NB4 (cell line): ENCODE measurements at regions not wholly inside any gene's neighbourhood (a gene's known extent, or its start where the extent isn't known, plus 50 kb on each side); places are given as distances from the start of the nearest gene placed in this dataset.
A peak's percentile ranks its signal among the peaks of the same experiment; 100 is the strongest.

Experiments used
- DNase-seq: peaks from one replicate; pipeline ENCODE4 v3.0.0; 2010; ENCODE audit warnings: low read depth
- H3K4me3 ChIP-seq: one replicate; pipeline ENCODE4 v1.5.1; 2011; ENCODE audit warnings: mild to moderate bottlenecking, low read depth, low read length, moderate library complexity
- MAX ChIP-seq: IDR thresholded peaks from 2 replicates; pipeline ENCODE4 v1.6.1; 2011; ENCODE audit warnings: low read depth, low read length
- MYC ChIP-seq: IDR thresholded peaks from 2 replicates; pipeline ENCODE4 v1.6.1; 2011; ENCODE audit warnings: low read depth, low read length
- POLR2A ChIP-seq: IDR thresholded peaks from 2 replicates; pipeline ENCODE4 v1.6.1; 2011; ENCODE audit warnings: mild to moderate bottlenecking; ENCODE audit not compliant: insufficient read length; ENCODE audit errors: extremely low read depth
- TF ChIP-seq, protein P1 (sequence below): IDR thresholded peaks from one replicate; pipeline ENCODE4 v1.5.1; 2012; ENCODE audit warnings: low read depth, low read length

- no peak overlapping the region for H3K4me3 ChIP-seq
- TF ChIP-seq POLR2A, result no peak
- no peak for TF ChIP-seq MYC
- no peak for TF ChIP-seq MAX
- TF ChIP-seq, protein P1, sequence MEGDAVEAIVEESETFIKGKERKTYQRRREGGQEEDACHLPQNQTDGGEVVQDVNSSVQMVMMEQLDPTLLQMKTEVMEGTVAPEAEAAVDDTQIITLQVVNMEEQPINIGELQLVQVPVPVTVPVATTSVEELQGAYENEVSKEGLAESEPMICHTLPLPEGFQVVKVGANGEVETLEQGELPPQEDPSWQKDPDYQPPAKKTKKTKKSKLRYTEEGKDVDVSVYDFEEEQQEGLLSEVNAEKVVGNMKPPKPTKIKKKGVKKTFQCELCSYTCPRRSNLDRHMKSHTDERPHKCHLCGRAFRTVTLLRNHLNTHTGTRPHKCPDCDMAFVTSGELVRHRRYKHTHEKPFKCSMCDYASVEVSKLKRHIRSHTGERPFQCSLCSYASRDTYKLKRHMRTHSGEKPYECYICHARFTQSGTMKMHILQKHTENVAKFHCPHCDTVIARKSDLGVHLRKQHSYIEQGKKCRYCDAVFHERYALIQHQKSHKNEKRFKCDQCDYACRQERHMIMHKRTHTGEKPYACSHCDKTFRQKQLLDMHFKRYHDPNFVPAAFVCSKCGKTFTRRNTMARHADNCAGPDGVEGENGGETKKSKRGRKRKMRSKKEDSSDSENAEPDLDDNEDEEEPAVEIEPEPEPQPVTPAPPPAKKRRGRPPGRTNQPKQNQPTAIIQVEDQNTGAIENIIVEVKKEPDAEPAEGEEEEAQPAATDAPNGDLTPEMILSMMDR, result no peak
- DNase-seq, result no peak
These were observed 232.1 kb upstream of the GOLIM4 start for GRCh38 chr3:168327856-168328255.

DNA sequence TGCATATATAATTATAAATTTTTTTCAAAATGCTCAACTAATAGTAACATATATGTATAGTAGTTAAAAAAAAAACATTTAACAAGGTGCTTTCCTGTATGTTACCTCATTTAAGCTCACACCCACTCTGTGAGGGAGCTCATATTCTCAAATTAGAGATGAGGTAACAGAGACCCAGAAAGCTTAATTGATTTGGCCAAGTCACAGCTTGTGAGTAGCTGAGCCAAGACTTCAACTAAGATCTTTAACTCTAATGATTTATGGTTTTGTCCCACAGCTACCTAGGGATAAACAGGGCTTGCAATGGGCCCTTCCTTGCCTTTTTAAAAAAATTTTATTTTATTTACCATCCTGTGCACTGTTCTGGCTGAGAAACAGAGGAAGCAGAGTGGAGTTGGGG lies 230.0 kb upstream of the GOLIM4 start:
- no peak overlapping the region for H3K4me3 ChIP-seq
- DNase-seq, result no peak
- no peak for TF ChIP-seq MYC
- TF ChIP-seq, protein P1, result no peak
- TF ChIP-seq MAX, result no peak
- TF ChIP-seq POLR2A, result no peak

DNA sequence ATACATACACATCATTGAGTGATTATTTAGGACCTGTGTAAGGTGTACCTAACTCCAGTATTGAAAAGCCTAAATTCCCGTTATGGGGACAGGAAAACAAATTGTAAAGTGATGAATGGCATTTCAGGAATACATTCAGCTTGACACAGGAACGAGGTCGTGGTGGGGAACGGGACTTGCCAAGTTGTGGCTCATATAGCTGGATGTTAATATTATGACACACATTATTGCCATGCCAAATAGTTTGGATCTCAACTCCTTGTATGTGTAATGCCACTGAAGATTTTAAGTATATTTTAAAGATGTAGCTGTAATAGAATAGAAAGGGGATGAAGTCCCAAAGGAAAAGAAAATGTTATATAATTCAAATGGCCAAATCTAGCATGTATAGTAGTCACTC lies 227.2 kb upstream of the GOLIM4 start:
- TF ChIP-seq, protein P1, result no peak
- TF ChIP-seq MAX (no peak), POLR2A (no peak), MYC (no peak)
- DNase-seq, result no peak
- H3K4me3 ChIP-seq, result no peak overlapping the region

DNA sequence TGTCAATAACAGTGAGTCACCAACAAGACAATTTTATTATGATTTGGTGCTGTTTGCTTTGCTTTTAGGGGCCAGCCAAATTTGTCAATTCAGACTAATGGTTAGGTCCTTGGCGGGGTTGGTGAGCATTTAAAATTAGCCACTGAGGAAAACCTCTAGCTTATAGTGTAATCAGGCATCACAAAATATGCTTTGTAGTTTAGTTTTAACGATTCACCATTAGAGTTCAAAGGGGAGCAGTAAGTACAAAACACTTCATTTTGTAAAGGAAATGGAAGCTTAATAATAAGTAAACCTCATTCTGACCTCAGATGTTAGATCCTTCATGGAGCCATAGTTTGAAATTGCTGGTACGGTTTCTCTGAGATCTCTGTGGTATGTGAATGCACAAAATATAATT lies 218.4 kb upstream of the GOLIM4 start:
- TF ChIP-seq, protein P1, result no peak
- no peak for TF ChIP-seq POLR2A
- TF ChIP-seq MYC, result no peak
- no peak for TF ChIP-seq MAX
- no peak for DNase-seq
- H3K4me3 ChIP-seq, result no peak overlapping the region

DNA sequence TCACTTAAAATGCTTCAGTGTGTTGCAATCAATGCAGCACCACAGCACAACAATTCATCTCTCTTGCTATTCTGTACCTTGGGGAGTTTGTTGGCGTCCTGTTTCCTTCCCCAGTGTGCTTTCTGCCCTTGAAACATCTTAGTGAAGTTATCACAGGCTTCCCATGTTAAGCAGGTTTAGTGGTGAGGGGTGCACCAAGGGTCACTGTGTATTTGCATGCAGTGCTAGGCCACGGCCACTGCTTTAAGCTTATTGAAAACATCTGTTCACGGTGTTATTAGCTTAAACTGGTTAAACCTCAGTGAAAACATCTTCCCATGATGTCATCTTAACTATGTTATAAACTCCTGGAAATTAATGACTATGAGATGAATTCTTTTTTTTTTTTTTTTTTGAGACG lies 217.3 kb upstream of the GOLIM4 start:
- DNase-seq, result peak; percentile 1
- no peak overlapping the region for H3K4me3 ChIP-seq
- TF ChIP-seq, protein P1, result no peak
- TF ChIP-seq POLR2A (no peak), MAX (no peak), MYC (no peak)

- TF ChIP-seq MAX, result no peak
- TF ChIP-seq POLR2A, result no peak
- TF ChIP-seq, protein P1, result no peak
- no peak for TF ChIP-seq MYC
- no peak overlapping the region for H3K4me3 ChIP-seq
- no peak for DNase-seq
These were observed 212.2 kb upstream of the GOLIM4 start for GRCh38 chr3:168307893-168308292.
